ENCODE measurements at regions not wholly inside any gene's neighbourhood (a gene's known extent, or its start where the extent isn't known, plus 50 kb on each side); places are given as distances from the start of the nearest gene placed in this dataset.

DNA sequence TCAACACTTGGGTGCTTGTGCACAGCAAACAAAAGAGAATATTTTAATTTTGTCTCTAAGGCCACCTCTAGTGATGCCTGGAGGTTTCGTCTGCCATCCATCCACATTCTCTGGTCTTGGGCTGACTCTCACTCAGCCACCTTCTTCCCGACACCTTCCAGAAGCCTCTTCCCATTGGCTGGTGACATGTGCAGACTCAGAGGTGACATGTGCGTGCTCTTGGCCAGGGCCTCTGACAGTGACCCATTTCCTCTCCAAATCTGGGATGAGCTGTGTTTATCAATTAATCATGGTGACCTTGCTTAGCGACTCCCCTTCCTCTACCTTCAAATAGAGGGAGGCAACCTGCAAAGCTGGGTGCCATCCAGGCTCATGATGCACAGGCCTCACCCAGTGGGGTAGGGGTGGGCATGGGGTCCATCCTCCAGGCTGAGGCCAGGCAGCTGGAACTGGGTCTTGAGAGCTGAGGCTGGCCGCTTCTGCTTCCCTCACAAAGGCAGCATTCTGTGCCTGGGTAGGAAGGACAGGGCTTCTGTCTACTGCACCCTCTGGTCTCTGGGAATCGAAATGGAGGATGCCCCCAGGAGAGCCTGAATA lies 91.8 kb downstream of the DHCR7 start:
- no peak overlapping the region for H3K27ac ChIP-seq
- WGBS, 4 donors: 77 to 83% (median 78%) methylated on average over 4 to 6 of the region's 6 CpGs
- no peaks in the 10 kb centered on the region for H3K4me1 ChIP-seq (replicated peaks in 1 of 2)
- no peaks in the 10 kb centered on the region for H3K9me3 ChIP-seq (replicated peaks in 1 of 3)
- no peak overlapping the region for H3K4me3 ChIP-seq
- H3K36me3 ChIP-seq (replicated peaks in 1 of 2): no peaks in the 10 kb centered on the region
- H3K27me3 ChIP-seq: peaks cover 5% of the 10 kb centered on the region
- intact Hi-C loops (cut with DNase I): no loop called here
- TF ChIP-seq, protein P1, sequence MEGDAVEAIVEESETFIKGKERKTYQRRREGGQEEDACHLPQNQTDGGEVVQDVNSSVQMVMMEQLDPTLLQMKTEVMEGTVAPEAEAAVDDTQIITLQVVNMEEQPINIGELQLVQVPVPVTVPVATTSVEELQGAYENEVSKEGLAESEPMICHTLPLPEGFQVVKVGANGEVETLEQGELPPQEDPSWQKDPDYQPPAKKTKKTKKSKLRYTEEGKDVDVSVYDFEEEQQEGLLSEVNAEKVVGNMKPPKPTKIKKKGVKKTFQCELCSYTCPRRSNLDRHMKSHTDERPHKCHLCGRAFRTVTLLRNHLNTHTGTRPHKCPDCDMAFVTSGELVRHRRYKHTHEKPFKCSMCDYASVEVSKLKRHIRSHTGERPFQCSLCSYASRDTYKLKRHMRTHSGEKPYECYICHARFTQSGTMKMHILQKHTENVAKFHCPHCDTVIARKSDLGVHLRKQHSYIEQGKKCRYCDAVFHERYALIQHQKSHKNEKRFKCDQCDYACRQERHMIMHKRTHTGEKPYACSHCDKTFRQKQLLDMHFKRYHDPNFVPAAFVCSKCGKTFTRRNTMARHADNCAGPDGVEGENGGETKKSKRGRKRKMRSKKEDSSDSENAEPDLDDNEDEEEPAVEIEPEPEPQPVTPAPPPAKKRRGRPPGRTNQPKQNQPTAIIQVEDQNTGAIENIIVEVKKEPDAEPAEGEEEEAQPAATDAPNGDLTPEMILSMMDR (IDR thresholded peaks at IDR 0.05): no peak
- DNase-seq: no peak

DNA sequence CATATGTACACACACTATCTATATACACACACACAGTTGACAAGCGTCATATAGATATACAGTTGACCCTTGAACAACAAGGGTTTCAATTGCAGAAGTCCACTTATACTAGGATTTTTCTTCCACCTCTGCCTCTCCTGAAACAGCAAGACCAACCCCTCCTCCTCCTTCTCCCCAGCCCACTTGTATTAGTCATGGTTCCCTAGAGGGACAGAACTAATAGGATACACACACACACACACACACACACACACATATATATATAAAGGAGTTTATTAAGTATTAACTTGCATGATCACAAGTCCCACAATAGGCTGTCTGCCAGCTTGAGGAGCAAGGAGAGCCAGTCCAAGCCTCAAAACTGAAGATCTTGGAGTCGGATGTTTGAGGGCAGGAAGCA lies 92.9 kb downstream of the DHCR7 start:
- Histone ChIP-seq H3K36me3 (replicated peaks in 1 of 2) (no peaks in the 10 kb centered on the region), H3K27ac (no peak overlapping the region), H3K4me1 (replicated peaks in 1 of 2) (no peaks in the 10 kb centered on the region), H3K9me3 (replicated peaks in 1 of 3) (no peaks in the 10 kb centered on the region), H3K27me3 (peaks cover 5% of the 10 kb centered on the region), H3K4me3 (no peak overlapping the region)
- intact Hi-C loops (cut with DNase I): no loop called here
- no peak for DNase-seq
- no peak for TF ChIP-seq POLR2A (IDR thresholded peaks at IDR 0.05)
- TF ChIP-seq, protein P1 (IDR thresholded peaks at IDR 0.05): no peak
- WGBS, 4 donors: 88 to 95% (median 93%) methylated on average over 2 of the region's 2 CpGs

DNA sequence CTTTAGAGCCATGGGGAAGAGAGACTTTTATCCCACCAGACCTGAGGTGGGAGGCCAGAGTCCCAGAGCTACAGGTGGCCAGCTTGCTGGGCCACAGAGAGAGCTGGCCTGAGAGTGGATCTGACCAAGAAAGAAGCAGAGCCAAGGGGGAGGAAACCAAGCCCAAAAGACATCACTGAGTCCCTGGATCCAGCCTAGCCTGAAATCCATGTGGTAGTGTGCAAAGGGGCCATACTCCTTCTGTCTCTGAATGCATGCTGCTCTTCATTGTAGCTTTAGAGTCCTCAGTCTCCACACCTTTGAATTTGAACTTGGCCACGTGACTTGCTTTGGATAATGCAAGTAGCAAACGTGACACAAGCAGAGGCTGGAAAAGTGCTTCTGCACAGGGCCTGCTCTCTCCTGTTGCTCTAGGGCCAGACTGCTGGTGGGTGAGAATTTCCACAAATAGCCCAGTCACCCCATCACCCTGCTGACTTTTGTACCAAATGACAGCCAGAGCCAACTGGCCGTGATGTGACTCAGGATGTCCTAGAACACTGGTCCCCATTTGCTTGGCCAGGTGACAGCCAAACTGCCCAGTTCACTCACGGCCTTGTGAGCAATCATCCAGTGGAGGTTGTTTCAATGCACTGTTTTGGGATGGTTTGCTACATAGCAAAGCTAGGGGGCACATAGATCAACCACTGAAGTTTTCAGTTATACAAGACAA lies 93.6 kb downstream of the DHCR7 start:
- DNase-seq: no peak
- intact Hi-C loops (cut with DNase I): no loop called here
- H3K36me3 ChIP-seq (replicated peaks in 1 of 2): no peaks in the 10 kb centered on the region
- no peak overlapping the region for H3K4me3 ChIP-seq
- H3K4me1 ChIP-seq (replicated peaks in 1 of 2): no peaks in the 10 kb centered on the region
- H3K27me3 ChIP-seq: peaks cover 5% of the 10 kb centered on the region
- no peaks in the 10 kb centered on the region for H3K9me3 ChIP-seq (replicated peaks in 1 of 3)
- TF ChIP-seq, protein P1 (IDR thresholded peaks at IDR 0.05): no peak
- TF ChIP-seq POLR2A (IDR thresholded peaks at IDR 0.05): no peak
- no peak overlapping the region for H3K27ac ChIP-seq
- WGBS, 4 donors: 63 to 75% (median 74%) methylated on average over 4 of the region's 4 CpGs

DNA sequence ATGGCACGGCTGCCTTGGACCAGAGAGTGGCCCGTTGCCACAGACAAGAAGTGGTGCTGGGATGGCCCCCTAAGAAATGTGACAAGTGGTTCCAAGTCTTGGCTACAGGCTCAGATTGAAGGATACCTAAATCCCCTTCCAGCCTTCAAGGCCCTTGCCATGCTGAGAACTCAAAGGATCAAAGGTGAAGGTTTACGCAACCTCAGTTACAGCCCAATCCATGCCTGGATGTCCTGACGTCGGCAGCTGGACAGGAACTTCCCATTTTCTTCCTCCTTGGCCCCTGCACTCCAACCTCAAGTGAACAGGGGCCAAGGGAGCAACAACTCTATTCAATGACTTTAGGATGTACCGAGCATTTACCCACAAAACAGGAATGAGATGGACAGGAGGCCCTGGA lies 95.4 kb downstream of the DHCR7 start:
- no peaks in the 10 kb centered on the region for H3K4me1 ChIP-seq (replicated peaks in 1 of 2)
- TF ChIP-seq, protein P1 (IDR thresholded peaks at IDR 0.05): no peak
- no peak for TF ChIP-seq POLR2A (IDR thresholded peaks at IDR 0.05)
- intact Hi-C loops (cut with DNase I): no loop called here
- DNase-seq: no peak
- peaks cover 5% of the 10 kb centered on the region for H3K27me3 ChIP-seq
- H3K4me3 ChIP-seq: no peak overlapping the region
- H3K36me3 ChIP-seq (replicated peaks in 1 of 2): no peaks in the 10 kb centered on the region
- 78 to 87% (median 81%) methylated on average over 2 to 6 of the region's 6 CpGs for WGBS, 4 donors
- H3K27ac ChIP-seq: no peak overlapping the region
- no peaks in the 10 kb centered on the region for H3K9me3 ChIP-seq (replicated peaks in 1 of 3)

Data from adrenal gland (tissue), 9 donors.